AG10803 (cell line): ENCODE measurements at regions not wholly inside any gene's neighbourhood (a gene's known extent, or its start where the extent isn't known, plus 50 kb on each side); places are given as distances from the start of the nearest gene placed in this dataset.
"Not testable (repeated sequence)": the region's sequence is repeated elsewhere in the genome, so short reads cannot be mapped to it uniquely, and the experiment has no call there.

ENCODE experiments used
- DNase-seq: peaks from one replicate; pipeline ENCODE4 v3.0.0; 2010; ENCODE audit warnings: low read depth
- H3K4me3 ChIP-seq: 2 replicates; pipeline ENCODE4 v1.5.1; 2011; ENCODE audit warnings: mild to moderate bottlenecking, low read length, control low read depth
- CTCF ChIP-seq: conservative IDR thresholded peaks from 2 replicates; pipeline ENCODE4 v1.5.1; 2011; ENCODE audit warnings: mild to moderate bottlenecking, low read length, control low read depth, inconsistent platforms

- H3K4me3 ChIP-seq = no peak overlapping the region
- no peak for TF ChIP-seq CTCF
- DNase-seq = no peak
Measured at GRCh38 chr1:100806601-100807000, 87.1 kb downstream of the VCAM1 start.

GRCh38 chr1:100810360-100810759, 84.3 kb downstream of the EXTL2 start:
- no peak for DNase-seq
- TF ChIP-seq CTCF = no peak

GRCh38 chr1:100811808-100812207, 82.8 kb downstream of the EXTL2 start:
- no peak for TF ChIP-seq CTCF
- peak; percentile 35 for DNase-seq
- no peak overlapping the region for H3K4me3 ChIP-seq

More at GRCh38 chr1:100810360-100810759, 84.3 kb downstream of the EXTL2 start:
- H3K4me3 ChIP-seq = no peak overlapping the region

- H3K4me3 ChIP-seq, DNase-seq: not testable (repeated sequence)
Measured at GRCh38 chr1:100814938-100815337, 79.7 kb downstream of the EXTL2 start.

- no peak for DNase-seq
- TF ChIP-seq CTCF = no peak
- no peak overlapping the region for H3K4me3 ChIP-seq
Measured at GRCh38 chr1:100816049-100816448, 78.6 kb downstream of the EXTL2 start.

GRCh38 chr1:100820195-100820594, 74.4 kb downstream of the EXTL2 start:
- H3K4me3 ChIP-seq, DNase-seq: not testable (repeated sequence)

- not testable (repeated sequence) for DNase-seq, H3K4me3 ChIP-seq
Measured at GRCh38 chr1:100821919-100822318, 72.7 kb downstream of the EXTL2 start.
